NCI-H128 (cell line): ENCODE measurements at regions not wholly inside any gene's neighbourhood (a gene's known extent, or its start where the extent isn't known, plus 50 kb on each side); places are given as distances from the start of the nearest gene placed in this dataset.
"Not testable (repeated sequence)": the region's sequence is repeated elsewhere in the genome, so short reads cannot be mapped to it uniquely, and the experiment has no call there.

Source experiments
- DNase-seq: peaks from one replicate; lab custom pipeline; 2025; ENCODE audit not compliant: unreplicated experiment; lab: John Stamatoyannopoulos, UW

DNA sequence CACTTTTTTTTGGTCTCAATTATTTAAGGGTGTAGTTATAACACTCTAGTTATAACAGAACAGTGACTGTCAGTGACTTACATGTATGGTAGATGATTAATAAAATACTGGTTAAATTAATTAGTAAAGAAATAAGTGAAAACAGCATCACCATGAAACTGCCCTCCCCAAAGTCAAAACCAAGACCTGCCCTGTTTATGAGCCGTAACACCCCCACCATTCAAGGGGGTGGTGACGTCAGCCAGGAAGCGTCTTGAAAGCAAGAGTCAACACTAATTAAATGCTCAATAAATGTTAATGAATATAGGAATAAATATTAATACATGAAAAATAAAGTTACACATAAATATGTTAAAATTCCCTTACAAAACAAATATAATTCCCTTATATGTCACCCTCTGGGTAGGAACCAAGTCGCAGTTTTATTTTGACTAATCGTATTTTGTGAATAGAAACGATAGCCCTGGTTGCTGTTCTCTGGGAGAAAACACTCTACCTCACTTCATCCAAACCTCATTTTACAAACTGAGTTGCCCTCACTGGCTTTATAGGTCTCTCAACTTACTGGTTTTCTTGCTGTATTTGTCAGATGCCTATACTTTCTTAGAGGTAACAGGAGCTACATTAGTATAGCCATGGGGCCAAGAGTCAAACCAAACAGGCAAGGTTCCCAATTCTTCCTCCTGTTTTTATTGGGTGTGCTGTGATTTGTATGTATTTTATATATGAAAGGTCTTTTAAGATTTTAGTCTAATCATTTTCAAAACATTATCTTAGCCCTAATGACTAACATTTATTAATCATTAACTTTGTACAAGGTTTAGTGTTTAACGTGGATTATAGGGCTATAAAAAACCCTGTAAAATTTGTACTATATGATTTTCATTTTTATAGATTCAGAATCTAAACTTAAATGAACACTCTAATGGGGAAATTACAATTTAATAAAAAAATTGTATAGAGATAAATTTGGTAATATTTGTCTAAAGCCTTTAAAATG lies 227.9 kb upstream of the IRAK1BP1 start:
- DNase-seq = no peak

DNA sequence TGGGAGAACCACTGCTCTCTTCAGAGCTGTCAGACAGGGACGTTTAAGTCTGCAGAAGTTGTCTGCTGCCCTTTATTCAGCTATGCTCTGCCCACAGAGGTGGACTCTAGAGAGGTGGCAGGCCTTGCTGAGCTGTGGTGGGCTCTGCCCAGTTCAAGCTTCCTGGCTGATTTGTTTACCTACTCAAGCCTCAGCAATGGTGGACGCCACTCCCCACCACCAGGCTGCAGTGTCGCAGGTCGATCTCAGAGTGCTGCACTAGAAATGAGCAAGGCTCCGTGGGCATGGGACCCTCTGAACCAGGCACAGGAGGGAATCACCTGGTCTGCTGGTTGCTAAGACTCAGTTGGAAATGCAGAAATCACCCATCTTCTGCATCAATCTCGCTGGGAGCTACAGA lies 223.4 kb upstream of the IRAK1BP1 start:
- DNase-seq = not testable (repeated sequence)

DNA sequence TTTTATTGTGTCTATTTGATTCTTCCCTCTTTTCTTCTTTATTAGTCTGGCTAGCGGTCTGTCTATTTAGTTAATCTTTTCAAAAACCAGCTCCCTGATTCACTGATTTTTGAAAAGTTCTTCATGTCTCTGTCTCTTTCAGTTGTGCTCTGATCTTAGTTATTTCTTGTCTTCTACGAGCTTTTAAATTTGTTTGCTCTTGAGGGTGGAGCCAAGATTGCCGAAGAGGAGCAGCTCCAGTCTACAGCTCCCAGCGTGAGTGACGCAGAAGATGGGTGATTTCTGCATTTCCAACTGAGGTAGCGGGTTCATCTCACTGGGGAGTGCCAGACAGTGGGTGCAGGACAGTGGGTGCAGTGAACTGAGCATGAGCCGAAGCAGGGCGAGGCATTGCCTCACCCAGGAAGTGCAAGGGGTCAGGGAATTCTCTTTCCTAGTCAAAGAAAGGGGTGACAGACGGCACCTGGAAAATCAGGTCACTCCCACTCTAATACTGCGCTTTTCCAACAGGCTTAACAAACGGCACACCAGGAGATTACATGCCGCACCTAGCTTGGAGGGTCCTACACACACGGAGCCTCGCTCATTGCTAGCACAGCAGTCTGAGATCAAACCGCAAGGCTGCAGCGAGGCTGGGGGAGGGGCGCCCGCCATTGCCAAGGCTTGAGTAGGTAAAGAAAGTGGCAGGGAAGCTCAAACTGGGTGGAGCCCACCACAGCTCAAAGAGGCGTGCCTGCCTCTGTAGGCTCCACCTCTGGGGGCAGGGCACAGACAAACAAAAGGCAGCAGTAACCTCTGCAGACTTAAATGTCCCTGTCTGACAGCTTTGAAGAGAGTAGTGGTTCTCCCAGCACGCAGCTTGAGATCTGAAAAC lies 220.6 kb upstream of the IRAK1BP1 start:
- not testable (repeated sequence) for DNase-seq

DNA sequence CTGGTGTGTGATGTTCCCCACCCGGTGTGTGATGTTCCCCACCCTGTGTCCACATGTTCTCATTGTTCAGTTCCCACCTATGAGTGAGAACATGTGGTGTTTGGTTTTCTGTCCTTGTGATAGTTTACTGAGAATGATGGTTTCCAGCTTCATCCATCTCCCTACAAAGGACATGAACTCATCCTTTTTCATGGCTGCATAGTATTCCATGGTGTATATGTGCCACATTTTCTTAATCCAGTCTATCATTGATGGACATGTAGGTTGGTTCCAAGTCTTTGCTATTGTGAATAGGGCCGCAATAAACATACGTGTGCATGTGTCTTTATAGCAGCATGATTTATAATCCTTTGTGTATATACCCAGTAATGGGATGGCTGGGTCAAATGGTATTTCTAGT lies 201.5 kb upstream of the IRAK1BP1 start:
- DNase-seq = not testable (repeated sequence)

DNA sequence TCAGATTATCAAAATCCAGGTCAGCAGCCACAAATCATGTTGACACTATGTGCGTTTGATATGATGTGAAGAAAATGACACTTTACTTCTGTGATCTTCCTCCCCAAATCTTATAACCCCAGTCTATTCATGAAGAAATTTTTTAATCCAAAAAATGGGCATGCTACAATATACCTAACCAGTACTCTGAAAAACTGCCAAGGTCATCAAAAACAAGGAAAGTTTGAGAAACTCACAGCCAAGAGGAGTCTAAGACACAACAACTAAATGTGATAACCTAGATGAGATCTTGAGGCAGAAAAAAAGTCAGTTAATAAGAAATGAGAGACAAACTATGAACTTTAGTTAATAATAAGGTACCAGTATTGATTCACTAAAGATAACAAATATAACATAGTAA lies 200.6 kb upstream of the IRAK1BP1 start:
- DNase-seq = no peak

DNA sequence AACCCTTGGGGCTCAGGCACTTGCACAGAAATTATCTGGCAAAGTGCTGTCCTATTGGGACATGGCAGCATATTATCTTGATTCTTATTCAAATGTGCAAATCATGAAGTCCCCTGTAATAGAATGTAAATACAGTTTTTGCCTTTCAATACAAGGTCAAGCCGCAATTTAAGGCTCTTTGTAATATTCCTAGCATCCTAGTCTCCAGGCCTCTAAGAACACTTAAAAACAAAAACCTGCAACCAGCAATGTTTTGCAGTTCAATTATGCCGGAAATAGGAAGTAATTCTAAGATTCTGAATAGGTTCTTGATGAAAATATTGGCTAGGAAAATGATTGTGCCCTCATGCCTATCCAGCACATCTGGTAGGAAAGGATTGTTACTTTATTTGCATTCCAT lies 197.2 kb upstream of the IRAK1BP1 start:
- no peak for DNase-seq

DNA sequence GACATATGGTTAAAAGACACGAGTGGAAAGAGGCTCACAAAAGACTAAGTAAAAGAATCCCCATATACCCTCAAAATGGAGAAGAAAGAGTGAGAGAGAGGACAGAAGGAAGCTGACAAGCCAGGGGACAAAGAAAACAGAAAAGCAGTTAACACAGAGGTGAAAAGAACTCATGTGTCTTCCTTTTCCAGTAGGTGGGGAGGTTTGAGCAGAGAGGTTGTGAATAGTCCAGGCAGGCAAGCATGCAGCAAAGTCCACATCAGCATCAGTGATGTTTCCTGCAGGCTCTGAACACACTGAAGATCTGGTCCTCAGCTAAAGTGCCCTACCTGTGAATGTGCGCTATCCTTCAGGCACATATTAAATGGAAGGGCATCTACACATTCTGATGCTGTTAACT lies 196.5 kb upstream of the IRAK1BP1 start:
- DNase-seq = no peak

DNA sequence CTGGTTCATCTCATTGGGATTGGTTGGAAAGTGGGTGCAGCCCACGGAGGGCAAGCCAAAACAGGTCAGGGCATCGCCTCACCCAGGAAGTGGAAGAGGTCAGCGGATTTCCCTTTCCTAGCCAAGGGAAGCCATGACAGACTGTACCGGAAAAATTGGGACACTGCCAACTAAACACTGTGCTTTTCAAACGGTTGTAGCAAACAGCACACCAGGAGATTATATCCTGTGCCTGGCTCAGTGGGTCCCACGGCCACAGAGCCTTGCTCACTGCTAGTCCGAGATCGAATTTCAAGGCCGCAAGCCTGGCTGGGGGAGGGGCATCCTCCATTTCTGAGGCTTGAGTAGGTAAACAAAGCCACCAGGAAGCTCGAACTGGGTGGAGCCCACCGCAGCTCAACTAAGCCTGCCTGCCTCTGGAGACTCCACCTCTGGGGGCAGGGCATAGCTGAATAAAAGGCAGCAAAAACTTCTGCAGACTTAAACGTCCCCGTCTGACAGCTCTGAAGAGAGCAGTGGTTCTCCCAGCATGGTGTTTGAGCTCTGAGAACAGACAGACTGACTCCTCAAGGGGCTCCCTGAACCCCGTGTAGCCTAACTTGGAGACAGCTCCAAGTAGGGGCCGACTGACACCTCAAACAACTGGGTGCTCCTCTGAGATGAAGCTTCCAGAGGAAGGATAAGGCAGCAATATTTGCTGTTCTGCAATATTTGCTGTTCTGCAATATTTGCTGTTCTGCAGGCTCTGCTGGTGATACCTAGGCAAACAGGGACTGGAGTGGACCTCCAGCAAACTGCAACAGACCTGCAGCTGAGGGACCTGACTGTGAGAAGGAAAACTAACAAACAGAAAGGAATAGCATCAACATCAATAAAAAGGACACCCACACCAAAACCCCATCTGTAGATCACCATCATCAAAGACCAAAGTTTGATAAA lies 191.0 kb upstream of the IRAK1BP1 start:
- DNase-seq = not testable (repeated sequence)

DNA sequence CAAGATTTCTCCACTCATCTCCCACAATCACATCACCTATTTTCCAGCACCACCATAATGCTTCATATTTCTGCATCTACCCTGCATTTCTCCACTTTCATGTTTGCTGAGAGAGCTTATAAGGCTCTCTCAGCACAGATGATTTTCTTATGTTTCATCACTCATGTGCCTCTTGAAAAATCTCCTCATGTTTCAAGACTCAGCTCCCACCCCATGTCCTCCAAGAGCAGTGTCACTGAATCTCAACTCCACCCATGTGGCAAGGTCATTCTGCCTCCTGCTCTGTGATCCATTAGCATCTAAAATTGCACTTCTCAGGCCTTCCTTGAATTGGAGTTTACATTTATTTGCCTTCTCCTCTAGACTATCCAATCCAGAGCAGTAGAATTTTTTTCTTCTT lies 178.7 kb upstream of the IRAK1BP1 start:
- DNase-seq = no peak

DNA sequence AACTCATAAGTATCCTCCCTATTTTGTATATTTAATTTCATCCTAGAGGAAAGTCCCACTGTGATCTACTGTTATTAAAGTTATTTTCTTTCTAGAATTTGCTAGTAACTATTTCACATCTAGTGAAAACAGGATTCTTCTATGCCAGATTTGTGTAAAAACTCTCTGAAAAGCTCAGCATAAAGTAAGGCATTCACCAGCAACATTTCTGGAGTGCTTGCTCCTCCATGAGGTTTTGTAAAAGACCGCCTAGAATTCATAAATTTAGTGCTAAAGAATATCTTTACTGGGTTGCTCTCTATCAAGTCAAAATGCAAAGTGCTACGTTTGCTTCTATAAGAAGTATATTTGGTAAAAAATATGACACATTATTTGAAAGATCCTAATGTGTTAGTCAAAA lies 173.5 kb upstream of the IRAK1BP1 start:
- no peak for DNase-seq

DNA sequence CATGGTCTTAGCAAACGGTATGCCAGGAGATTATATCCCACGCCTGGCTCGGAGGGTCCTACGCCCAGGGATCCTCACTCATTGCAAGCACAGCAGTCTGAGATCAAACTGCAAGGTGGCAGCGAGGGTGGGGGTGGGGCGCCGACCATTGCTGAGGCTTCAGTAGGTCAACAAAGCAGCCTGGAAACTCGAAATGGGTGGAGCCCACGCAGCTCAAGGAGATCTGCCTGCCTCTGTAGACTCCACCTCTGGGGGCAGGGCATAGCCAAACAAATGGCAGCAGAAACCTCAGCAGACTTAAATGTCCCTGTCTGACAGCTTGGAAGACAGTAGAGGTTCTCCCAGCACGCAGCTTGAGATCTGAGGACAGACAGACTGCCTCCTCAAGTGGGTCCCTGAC lies 172.7 kb upstream of the IRAK1BP1 start:
- not testable (repeated sequence) for DNase-seq

DNA sequence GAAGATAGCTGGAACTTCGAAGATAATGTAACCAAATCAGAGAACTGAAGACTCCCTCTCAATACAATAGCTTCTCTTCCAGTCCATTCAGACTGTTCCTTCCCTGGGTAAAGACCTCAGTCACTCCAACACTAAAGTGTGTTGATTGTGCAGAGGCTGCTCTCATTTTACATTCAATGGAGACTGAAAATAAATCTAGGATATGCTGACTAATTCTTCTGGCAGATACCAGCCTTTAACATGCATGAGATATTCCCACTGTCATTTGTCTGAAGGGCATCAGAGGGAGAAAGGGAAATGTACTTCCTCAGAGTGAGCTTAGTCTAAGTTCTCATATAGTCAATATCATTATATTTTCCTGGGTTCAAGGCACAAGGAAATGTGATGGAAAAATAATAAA lies 166.4 kb upstream of the IRAK1BP1 start:
- no peak for DNase-seq

DNA sequence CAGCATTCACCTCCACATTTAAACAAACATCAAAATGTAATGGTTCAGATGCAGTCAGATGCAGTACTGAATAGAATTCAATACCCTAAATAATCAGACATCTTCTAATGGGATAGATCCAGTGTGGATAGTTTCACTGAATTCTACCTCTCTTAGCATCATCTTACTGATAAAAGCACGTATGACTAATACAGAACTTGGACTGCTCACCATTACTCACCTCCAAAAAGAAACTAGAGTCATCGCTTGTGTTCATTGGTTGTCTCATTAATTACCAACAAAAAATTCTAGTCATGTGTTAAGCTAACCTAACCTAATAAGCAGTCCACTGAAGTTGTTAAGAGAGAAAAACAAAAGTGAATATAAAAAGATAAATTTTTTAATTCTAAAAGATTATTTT lies 165.9 kb upstream of the IRAK1BP1 start:
- DNase-seq = no peak

DNA sequence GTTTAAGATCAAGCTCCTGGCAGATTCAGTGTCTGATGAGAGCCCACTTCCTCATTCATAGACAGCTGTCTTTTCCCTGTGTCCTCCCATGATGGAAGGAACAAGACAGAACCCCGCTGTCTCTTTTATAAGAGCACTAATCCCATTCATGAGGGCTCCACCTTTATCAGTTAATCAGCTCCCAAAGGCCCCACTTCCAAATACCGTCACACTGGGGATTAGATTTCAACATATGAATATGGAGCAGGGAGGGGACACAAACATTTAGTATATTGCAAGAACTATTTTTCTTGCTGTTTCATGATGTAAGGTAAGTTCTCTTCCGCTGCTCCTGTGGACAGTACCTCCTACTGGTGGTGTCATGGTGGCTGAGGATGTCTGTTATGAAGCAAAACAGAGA lies 158.3 kb upstream of the IRAK1BP1 start:
- DNase-seq = no peak

DNA sequence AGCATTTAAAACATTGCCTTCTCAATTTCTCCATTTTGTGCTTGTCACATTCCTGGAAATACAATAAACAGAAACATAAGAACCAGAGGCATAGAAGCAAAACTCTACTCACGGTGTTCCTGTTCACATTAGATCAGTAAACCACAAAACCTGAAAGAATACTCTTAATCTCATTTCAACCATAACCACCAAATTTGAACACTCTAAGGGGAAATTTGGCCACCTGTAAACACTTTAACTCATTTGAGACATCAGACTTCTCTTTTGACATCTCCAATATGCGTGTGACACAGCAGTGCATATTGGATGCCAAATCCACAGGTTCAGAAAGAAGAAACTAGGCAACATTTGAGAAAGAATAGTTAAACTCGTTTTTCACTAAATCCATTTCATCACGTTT lies 153.8 kb upstream of the IRAK1BP1 start:
- DNase-seq = no peak

DNA sequence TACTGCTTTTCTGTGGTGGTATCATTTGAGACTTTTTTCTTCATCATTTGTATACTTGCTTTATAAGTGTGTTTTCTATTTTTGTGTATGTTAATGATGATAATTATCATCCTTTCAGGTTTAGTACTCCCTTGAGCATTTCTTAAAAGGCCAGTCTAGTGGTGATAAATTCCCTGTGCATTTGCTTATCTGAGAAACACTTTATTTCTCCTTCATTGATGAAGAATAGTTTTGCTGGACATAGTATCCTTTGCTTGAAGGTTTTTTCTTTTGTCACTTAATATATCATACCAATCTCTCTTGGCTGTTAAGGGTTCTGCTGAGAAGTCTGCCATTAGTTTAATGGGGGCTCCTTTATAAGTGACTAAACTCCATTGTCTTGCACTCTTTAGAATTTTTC lies 123.2 kb upstream of the IRAK1BP1 start:
- no peak for DNase-seq

DNA sequence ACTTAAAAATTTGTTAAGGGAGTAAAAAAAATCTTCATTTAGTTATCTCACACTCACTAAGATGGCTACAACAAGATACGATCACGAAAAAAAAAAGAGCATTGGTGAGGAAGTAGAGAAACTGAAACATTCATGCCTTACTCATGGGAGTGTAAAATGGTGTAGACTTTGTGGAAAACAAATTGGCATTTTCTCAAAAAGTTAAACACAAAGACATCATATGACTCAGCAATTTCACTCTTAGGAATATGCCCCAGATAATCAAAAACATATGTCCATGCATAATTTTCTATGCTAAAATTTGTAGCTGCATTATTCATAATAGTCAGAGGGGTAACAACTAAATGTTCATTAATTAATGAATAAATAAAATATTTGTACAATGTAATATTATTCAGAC lies 120.9 kb upstream of the IRAK1BP1 start:
- no peak for DNase-seq

DNA sequence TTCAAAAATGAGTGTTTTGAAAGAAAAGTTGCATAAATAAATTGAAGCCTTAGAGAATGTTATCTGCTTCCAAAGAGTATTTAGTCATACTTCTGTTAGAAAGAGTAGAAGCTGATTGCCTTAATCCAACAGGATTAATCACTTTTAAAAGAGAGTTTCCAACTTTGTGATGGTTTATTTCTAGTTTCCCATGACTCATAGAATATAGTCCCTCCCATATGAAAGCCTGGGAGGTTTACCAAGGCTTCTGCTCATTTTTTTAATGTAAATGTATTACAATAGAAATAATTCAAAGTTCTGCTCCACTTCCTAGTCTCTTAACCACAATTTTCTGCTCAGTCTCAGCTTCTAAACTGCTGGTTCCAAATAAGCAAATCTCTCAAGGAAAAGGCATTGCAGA lies 118.0 kb upstream of the IRAK1BP1 start:
- DNase-seq = no peak

DNA sequence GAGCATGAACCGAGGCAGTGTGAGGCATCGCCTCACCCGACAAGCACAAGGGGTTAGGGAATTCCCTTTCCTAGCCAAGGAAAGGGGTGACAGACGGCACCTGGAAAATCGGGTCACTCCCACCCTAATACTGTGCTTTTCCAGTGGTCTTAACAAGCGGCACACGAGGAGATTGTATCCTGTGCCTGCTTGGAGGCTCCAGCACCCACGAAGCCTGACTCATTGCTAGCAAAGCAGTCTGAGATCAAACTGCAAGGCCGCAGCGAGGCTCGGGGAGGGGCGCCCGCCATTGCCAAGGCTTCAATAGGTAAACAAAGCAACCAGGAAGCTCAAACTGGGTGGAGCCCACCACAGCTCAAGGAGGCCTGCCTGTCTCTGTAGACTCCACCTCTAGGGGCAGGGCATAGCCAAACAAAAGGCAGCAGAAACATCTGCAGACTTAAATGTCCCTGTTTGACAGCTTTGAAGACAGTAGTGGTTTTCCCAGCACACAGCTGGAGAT lies 109.0 kb upstream of the IRAK1BP1 start:
- DNase-seq = not testable (repeated sequence)

DNA sequence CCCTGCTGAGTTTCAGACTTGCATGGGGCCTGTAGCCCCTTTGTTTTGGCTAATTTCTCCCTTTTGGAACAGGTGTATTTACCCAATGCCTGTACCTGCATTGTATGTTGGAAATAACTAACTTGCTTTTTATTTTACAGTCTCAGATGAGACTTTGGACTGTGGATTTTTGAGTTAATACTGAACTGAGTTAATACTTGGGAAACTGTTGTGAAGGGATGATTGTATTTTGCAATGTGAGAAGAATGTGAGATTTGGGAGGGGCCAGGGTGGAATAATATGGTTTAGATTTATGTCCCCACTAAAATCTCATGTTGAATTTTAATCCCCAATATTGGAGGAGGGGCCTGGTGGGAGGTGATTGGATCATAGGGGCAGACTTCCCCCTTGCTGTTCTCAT lies 99.1 kb upstream of the IRAK1BP1 start:
- DNase-seq = no peak

DNA sequence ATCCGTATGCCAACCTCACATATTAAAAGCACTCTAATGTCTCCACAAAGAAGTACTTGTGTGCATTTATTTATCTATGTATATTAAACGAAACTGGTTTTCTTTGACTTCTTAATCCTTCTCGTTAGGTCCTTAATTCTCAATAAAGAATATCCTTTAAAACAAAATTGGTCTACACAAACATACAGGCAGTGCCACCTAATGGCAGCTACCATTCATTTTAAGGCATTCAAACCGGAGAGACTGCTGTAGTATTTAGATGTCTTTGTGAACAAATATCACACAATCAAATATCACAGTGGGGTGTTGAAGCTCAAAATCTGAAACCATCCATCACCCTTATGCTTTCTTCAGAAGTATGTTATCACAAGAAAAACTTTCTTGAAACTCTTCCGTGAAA lies 96.6 kb upstream of the IRAK1BP1 start:
- no peak for DNase-seq
